ENCODE measurements at regions not wholly inside any gene's neighbourhood (a gene's known extent, or its start where the extent isn't known, plus 50 kb on each side); places are given as distances from the start of the nearest gene placed in this dataset.
"Not testable (repeated sequence)": the region's sequence is repeated elsewhere in the genome, so short reads cannot be mapped to it uniquely, and the experiment has no call there.

GRCh38 chr14:101294136-101294535 is 267.2 kb upstream of the DIO3 start:
- DNase-seq = no peak

DNA sequence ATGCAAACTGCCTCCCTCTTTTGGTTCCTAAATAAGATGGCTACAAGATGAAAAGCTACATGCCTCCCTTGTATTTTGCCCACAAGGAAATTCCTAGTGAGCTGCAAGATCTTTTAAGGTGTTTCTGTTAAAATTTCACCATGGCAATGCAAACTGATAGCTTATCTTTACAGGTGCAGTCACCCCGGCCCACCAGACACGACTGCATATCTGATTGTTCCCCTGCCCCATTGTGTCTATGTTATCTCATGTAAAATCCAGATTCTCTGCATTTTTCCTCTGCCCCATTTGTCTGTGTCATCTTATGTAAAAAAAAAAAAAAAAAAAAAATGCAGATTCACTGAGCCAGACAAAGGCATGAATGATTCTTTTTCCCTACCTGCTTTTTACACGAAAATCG is 261.5 kb upstream of the DIO3 start:
- not testable (repeated sequence) for DNase-seq

DNA sequence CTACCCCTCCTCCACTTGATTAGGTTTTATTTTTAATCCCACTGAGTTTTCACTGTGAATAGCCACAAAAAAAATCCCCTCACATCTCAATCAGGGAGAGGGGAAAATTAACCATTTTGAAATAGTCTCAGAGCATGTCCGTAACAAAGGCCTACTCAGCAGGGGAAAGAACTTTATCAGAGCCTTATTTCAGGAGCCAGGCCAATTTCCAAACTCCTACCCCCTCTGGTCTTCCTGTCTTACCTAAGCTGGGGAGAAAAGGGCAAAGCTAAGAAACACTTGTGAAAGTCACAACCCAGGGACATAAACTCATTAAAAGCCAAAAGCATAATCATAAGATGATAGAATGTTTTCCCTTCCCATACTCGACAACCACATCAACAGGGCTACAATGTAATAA is 260.3 kb upstream of the DIO3 start:
- DNase-seq = no peak

- not testable (repeated sequence) for DNase-seq
These were observed 254.1 kb upstream of the DIO3 start for GRCh38 chr14:101307162-101307561.

GRCh38 chr14:101311186-101311585 is 250.1 kb upstream of the DIO3 start:
- not testable (repeated sequence) for DNase-seq

DNA sequence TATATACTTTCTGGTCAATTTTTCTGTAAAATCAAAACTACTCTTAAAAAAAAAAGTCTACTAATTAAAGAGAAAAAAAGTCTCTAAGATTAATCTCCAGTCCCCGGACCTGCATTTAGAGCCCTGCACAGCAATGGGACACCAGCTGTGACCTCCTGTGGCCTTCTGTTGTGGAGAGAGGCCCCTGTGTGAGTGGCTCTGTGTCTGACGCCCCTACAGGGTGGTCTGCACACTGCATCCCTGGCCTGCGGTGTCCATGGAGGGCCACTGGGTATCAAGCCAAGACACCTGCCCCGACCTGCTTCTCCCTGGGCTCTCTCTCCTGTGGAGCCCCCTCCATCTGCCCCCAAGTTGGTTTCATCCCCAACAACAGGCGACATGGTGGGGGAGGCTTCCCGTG is 248.0 kb upstream of the DIO3 start:
- DNase-seq = no peak

DNA sequence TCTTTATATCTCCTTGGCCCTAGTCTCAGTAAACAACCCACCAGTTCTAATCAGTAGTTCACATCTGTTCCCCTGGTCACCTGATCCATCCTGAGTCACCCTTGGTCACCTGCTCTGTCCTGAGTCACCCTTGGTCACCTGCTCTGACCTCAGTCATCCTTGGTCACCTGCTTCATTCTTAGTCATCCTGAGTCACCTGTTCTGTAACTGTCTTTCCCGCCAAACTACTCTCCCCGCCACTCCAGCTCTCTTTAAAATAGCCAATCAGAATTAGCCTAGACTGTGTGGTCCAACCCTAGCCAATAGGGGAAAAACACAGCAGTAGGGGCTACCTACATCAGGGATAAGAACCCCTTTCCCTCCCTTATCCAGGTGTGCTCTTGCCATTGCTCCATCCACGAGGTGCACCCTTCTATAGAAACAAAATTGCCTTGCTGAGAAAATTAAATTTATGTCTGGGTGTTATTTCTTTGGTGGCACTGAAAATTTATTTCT is 245.4 kb upstream of the DIO3 start:
- no peak for DNase-seq

DNA sequence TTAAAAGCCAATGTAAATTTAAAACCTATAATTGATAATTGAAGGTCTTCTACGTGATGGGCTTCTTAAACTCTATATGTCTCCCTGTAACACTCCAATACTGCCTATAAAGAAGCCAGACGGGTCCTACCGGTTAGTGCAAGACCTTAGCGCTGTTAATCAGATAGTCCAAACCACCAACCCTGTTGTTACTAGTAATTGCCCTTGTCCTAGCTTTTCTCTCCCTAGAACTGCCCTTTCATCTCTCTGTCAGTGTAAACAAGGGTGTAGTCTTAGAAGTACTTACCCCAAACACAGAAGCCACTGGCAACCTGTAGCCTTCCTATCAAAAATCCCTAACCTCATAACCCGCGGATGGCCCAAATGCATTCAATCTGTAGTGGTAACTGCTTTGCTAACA is 243.0 kb upstream of the DIO3 start:
- DNase-seq = no peak

GRCh38 chr14:101320396-101320795 is 240.9 kb upstream of the DIO3 start:
- no peak for DNase-seq

GRCh38 chr14:101322223-101322622 is 239.1 kb upstream of the DIO3 start:
- DNase-seq = no peak

DNA sequence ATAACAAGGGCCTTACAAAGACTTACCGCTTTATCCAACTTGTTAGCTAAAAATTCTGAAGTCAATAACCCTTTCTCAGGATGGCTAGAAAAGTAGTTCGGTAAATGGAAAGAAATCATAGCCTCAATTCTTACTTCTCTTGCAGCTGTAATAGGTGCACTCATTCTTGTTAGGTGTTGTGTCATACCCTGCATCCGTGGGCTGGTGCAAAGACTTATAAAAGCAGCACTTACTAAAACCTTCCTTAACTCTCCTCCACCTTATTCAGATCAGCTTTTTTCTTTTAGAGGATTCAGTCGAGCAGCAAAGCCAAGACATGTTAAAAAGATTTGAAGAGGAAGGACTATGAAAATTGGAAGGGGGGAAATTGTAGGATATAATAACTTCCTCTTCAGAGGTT is 238.2 kb upstream of the DIO3 start:
- DNase-seq = no peak

DNA sequence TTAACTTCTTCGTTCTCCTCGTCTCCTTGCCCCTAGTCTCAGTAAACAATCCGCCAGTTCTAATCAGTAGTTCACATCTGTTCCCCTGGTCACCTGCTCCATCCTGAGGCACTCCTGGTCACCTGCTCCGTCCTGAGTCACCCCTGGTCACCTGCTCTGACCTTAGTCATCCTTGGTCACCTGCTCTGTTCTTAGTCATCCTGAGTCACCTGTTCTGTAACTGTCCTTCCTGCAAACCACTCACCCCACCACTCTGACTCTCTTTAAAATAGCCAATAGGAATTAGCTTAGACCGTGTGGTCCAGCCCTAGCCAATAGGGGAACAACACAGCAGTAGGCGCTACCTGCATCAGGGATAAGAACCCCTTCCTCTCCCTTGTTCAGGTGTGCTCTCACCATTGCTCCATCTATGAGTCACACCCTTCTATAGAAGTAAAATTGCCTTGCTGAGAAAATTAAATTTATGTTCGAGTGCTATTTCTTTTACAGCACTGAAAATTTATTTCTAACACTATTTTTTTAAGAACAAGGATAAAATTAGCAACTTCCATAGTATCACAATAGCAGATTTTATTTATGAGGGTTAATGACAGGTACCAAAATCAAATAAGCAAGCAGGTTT is 237.6 kb upstream of the DIO3 start:
- DNase-seq = not testable (repeated sequence)

- DNase-seq = no peak
These were observed 236.0 kb upstream of the DIO3 start for GRCh38 chr14:101325319-101325718.

DNA sequence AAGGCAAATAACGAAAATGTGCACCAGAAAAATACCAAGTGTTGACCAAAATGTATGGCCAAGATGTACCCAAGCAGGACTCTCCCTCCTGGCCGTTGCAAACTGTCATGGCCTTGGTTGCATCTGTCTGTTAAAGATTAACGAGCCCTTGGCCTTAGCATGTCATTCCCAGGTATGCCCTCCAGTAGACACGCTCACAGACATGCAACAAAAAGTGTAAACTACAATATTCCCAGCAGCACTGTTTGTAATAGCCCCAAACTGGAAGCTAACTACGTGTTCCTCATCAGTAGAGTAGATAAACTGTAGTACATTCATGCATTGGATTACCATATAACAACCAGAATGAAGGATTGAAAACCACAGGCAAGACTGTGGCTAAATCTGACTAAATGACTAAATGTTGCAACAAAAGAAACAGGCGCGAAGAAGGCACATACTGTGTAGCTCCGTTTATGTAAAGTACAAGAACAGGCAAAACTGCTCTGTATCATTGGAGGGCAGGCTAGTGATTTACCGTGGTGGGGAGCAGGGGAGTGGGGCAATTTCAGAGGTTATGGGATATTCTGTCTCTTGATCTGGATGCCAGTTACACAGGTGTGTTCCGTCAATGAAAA is 232.8 kb upstream of the DIO3 start:
- no peak for DNase-seq

GRCh38 chr14:101330416-101331140 is 230.7 kb upstream of the DIO3 start:
- no peak for DNase-seq

- no peak for DNase-seq
These were observed 230.2 kb upstream of the DIO3 start for GRCh38 chr14:101331141-101331525.

DNA sequence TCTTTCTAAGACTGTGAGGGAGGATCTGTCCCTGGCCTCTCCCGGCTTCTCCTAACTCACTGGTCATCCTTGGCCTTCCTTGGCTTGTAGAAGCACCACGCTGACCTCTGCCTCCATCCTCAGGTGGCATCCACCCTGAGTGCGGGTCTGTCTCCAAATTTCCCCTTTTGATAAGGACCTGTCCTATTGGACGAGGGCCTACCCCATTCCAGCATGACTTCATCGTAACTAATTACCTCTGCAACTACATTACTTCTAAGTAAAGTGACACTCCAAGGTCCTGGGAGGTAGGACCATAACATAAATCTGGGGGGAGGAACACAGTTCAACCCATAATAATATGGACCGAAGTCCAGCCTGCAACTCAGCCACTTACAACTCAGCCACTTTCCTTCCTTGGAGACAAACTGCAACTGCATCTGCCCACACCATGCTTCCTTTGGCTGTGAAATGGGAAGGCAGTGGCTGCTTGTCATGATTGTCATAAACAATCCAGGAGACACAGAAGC is 229.6 kb upstream of the DIO3 start:
- DNase-seq = no peak

DNA sequence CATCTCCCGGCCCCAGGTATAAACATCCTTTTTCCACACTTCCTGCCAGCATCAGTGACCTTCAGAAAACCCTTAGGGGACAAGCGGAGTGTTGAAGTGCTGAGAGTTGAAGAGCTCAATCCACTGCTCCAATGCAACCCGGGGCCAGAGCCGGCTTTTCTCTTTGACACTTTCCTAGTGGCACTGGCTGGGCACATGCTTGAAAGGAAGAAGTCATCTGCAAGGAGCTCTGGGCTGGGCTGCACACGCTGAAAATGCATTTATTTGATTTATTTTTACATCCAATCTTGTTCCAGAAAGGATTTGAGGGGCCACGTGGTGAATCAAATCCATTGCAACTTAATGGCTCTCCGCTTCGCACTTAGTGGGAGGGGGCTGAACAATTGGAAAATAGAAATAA is 229.0 kb upstream of the DIO3 start:
- DNase-seq = no peak

GRCh38 chr14:101333335-101334280 is 227.7 kb upstream of the DIO3 start:
- DNase-seq = no peak

- no peak for DNase-seq
These were observed 226.6 kb upstream of the DIO3 start for GRCh38 chr14:101334656-101335055.

DNA sequence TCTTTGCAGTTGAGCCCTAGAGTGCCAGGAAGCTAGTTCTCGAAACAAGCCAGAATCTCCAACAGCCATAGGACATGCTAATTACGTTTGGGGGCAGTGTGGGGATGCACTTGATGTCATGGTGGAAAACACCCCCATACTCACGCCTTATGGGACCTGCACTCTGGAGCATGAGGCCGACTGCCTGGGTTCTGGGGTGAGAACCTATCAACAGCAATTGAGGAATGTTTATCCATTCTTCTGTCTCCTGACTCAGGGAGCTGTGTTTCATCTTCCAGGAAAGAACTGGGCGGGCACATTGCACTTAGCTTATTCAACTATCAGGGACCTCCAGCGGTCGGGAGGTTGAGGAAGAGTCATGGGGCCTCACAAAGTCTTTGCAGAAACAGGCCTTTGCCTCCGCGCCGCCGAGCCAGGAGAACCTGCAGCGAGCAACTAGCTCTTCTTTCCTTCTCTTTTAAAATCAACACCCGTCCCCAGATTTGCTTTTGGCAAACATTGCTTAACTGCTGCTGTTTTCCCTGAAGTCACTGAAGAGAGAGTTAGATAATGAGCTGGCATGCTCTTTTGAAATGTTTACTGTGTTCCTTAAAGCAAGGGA is 226.1 kb upstream of the DIO3 start:
- DNase-seq = no peak

- DNase-seq = no peak
These were observed 225.1 kb upstream of the DIO3 start for GRCh38 chr14:101336183-101336582.

Data from activated CD4-positive, alpha-beta T cell treated with anti-CD3 and anti-CD28 coated beads, Interleukin-2, amount 50 U/mL, for 48 hours (primary cell).